HEK293 (cell line): ENCODE measurements at regions not wholly inside any gene's neighbourhood (a gene's known extent, or its start where the extent isn't known, plus 50 kb on each side); places are given as distances from the start of the nearest gene placed in this dataset.

ENCODE experiments used
- CTCF ChIA-PET: fragments of 350-600 bp; formaldehyde crosslinking; extraction: SDS; loops from one replicate; lab custom pipeline; 2021; ENCODE audit warnings: antibody characterized with exemption; lab: Yijun Ruan, JAX
- POLR2A ChIA-PET: fragments of 300-600 bp; formaldehyde crosslinking; extraction: SDS; loops from one replicate; lab custom pipeline; 2020; ENCODE audit warnings: antibody characterized with exemption, inconsistent platforms; lab: Yijun Ruan, JAX
- H3K27ac ChIP-seq: fragments of 200-500 bp; sonication (Bioruptor generic); 2 replicates; pipeline ENCODE4 v1.5.1; 2014; ENCODE audit warnings: low read depth, low read length, control low read depth, inconsistent platforms; ENCODE audit errors: extremely low read depth
- H3K36me3 ChIP-seq, 2 experiments: fragments of 200-500 bp in 1 of 2; sonication (Bioruptor generic) in 1 of 2; 1 replicate in 1 of 2; 2 replicates in 1 of 2; pipeline ENCODE4 v1.5.1; 2014 to 2017; ENCODE audit warnings: inconsistent platforms in 2 of 2, low read length in 2 of 2; ENCODE audit not compliant: control insufficient read depth in 2 of 2, insufficient read depth in 1 of 2
- H3K4me1 ChIP-seq: fragments of 200-500 bp; sonication (Bioruptor generic); 2 replicates; pipeline ENCODE4 v1.5.1; 2014; ENCODE audit warnings: mild to moderate bottlenecking, low read length, inconsistent platforms; ENCODE audit not compliant: control insufficient read depth, insufficient read depth
- H3K4me3 ChIP-seq: 2 replicates; pipeline ENCODE4 v1.5.1; 2011; ENCODE audit warnings: low read depth, mild to moderate bottlenecking, control low read depth, low read length, moderate library complexity
- H3K9me3 ChIP-seq: fragments of 200-500 bp; sonication (Bioruptor generic); 2 replicates; pipeline ENCODE4 v1.5.1; 2014; ENCODE audit warnings: low read depth, low read length, inconsistent platforms; ENCODE audit not compliant: control insufficient read depth, insufficient read depth
- BCL6B ChIP-seq: fragments of 450-650 bp; formaldehyde crosslinking; IDR thresholded peaks from 2 replicates; pipeline ENCODE4 v1.5.1; 2017; ENCODE audit warnings: missing biosample characterization, missing genetic modification characterization
- CTCF ChIP-seq: fragments of 450-650 bp; formaldehyde crosslinking; IDR thresholded peaks from 2 replicates; pipeline ENCODE4 v1.5.1; 2016; ENCODE audit warnings: missing biosample characterization, missing genetic modification characterization
- FEZF1 ChIP-seq: fragments of 450-650 bp; formaldehyde crosslinking; IDR thresholded peaks from 2 replicates; pipeline ENCODE4 v1.5.1; 2016; ENCODE audit warnings: missing biosample characterization, missing genetic modification characterization
- KLF8 ChIP-seq: fragments of 450-650 bp; formaldehyde crosslinking; IDR thresholded peaks from 2 replicates; pipeline ENCODE4 v1.5.1; 2016; ENCODE audit warnings: missing biosample characterization, missing genetic modification characterization
- ZBTB1 ChIP-seq: fragments of 450-650 bp; formaldehyde crosslinking; IDR thresholded peaks from 2 replicates; pipeline ENCODE4 v1.5.1; 2016; ENCODE audit warnings: missing biosample characterization, missing genetic modification characterization
- ZFP41 ChIP-seq: fragments of 450-650 bp; formaldehyde crosslinking; IDR thresholded peaks from 2 replicates; pipeline ENCODE4 v1.5.1; 2016; ENCODE audit warnings: missing biosample characterization, missing genetic modification characterization, borderline replicate concordance
- ZNF174 ChIP-seq: fragments of 450-650 bp; formaldehyde crosslinking; IDR thresholded peaks from 2 replicates; pipeline ENCODE4 v1.5.0; 2017; ENCODE audit warnings: missing biosample characterization, mild to moderate bottlenecking, missing genetic modification characterization
- ZNF266 ChIP-seq: fragments of 450-650 bp; formaldehyde crosslinking; IDR thresholded peaks from 2 replicates; pipeline ENCODE4 v1.5.1; 2016; ENCODE audit warnings: missing biosample characterization, missing genetic modification characterization, low read depth
- ZNF335 ChIP-seq: fragments of 450-650 bp; formaldehyde crosslinking; conservative IDR thresholded peaks from 2 replicates; pipeline ENCODE4 v1.5.1; 2016; ENCODE audit warnings: missing biosample characterization, missing genetic modification characterization
- ZNF416 ChIP-seq: fragments of 450-650 bp; formaldehyde crosslinking; IDR thresholded peaks from 2 replicates; pipeline ENCODE4 v1.5.1; 2016; ENCODE audit warnings: missing biosample characterization, missing genetic modification characterization
- ZNF530 ChIP-seq: fragments of 450-650 bp; formaldehyde crosslinking; IDR thresholded peaks from 2 replicates; pipeline ENCODE4 v1.5.1; 2016; ENCODE audit warnings: low read depth, missing biosample characterization, missing genetic modification characterization
- ZNF548 ChIP-seq: fragments of 450-650 bp; formaldehyde crosslinking; IDR thresholded peaks from 2 replicates; pipeline ENCODE4 v1.5.1; 2016; ENCODE audit warnings: missing biosample characterization, missing genetic modification characterization
- ZNF555 ChIP-seq: fragments of 450-650 bp; formaldehyde crosslinking; conservative IDR thresholded peaks from 2 replicates; pipeline ENCODE4 v1.5.1; 2017; ENCODE audit warnings: missing biosample characterization, mild to moderate bottlenecking, missing genetic modification characterization, inconsistent platforms
- ZNF561 ChIP-seq: fragments of 450-650 bp; IDR thresholded peaks from 2 replicates; pipeline ENCODE4 v1.5.1; 2018; ENCODE audit warnings: missing biosample characterization, missing genetic modification characterization, borderline replicate concordance
- ZNF585B ChIP-seq: fragments of 450-650 bp; formaldehyde crosslinking; IDR thresholded peaks from 2 replicates; pipeline ENCODE4 v1.5.1; 2016; ENCODE audit warnings: missing biosample characterization, missing genetic modification characterization
- ZNF792 ChIP-seq: fragments of 450-650 bp; formaldehyde crosslinking; IDR thresholded peaks from 2 replicates; pipeline ENCODE4 v1.5.1; 2016; ENCODE audit warnings: missing biosample characterization, missing genetic modification characterization
- ZSCAN5A ChIP-seq: fragments of 450-650 bp; formaldehyde crosslinking; IDR thresholded peaks from 2 replicates; pipeline ENCODE4 v1.5.1; 2016; ENCODE audit warnings: missing biosample characterization, missing genetic modification characterization
- ZXDB ChIP-seq: fragments of 450-650 bp; formaldehyde crosslinking; IDR thresholded peaks from 2 replicates; pipeline ENCODE4 v1.5.1; 2016; ENCODE audit warnings: missing biosample characterization, missing genetic modification characterization

DNA sequence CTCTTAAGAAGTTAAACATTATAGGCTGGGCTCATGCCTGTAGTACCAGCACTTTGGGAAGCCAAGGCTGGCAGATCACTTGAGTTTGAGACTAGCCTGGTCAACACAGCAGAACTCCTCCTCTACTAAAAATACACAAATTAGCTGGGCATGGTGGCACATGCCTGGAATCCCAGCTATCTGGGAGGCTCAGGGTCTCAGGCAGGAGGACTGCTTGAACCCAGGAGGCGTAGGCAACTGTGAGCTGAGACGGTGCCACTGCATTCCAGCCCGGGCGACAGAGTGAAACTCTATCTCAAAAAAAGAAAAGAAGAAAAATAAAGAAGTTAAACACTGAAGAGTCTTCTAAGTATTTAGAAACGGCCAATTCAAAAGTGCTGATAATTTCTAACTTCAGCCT lies 164.3 kb upstream of the GALNTL6 start:
- CTCF ChIA-PET, result no interaction called here
- H3K4me1 ChIP-seq, result no peaks in the 10 kb centered on the region
- H3K27ac ChIP-seq, result no peak overlapping the region
- H3K4me3 ChIP-seq, result no peak overlapping the region
- TF ChIP-seq ZFP41 (tag by site-specific recombination), result no peak
- POLR2A ChIA-PET, result no interaction called here
- H3K9me3 ChIP-seq, result no peaks in the 10 kb centered on the region
- no peaks in the 10 kb centered on the region for H3K36me3 ChIP-seq

DNA sequence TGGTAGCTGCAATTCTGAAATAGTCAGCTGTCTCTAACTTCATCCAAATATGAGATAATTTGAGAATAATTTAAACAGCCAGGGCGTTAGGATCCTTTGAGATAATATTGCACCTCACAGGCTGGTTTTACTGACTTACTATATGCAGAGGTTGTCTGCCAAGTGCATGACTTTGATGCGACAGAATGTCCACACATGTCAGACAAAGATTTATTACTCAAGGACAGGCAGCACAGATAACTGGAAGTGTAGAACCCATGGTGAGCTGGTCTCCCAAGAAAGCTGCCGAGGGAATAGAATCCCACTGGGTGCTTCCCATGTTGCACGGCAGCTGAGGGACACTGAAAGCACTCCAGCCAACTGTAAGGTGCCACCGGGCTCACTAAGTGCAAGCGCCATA lies 166.2 kb upstream of the GALNTL6 start:
- POLR2A ChIA-PET, result no interaction called here
- Histone ChIP-seq H3K36me3 (no peaks in the 10 kb centered on the region), H3K27ac (no peak overlapping the region), H3K4me3 (no peak overlapping the region)
- CTCF ChIA-PET, result no interaction called here
- TF ChIP-seq ZNF174 (tag by site-specific recombination) (no peak), ZSCAN5A (no peak), ZNF555 (tag by site-specific recombination) (no peak), ZNF416 (tag by site-specific recombination) (no peak), ZXDB (tag by site-specific recombination) (no peak), ZNF530 (tag by site-specific recombination) (no peak), ZNF548 (no peak), ZNF561 (no peak), ZNF266 (no peak), ZNF335 (tag by site-specific recombination) (no peak), ZNF585B (tag by site-specific recombination) (no peak), ZNF792 (tag by site-specific recombination) (no peak)
- TF ChIP-seq, all 188 proteins: peak for 0
- no peaks in the 10 kb centered on the region for H3K9me3 ChIP-seq
- no peaks in the 10 kb centered on the region for H3K4me1 ChIP-seq

- Histone ChIP-seq H3K4me3 (no peak overlapping the region), H3K9me3 (no peaks in the 10 kb centered on the region), H3K27ac (no peak overlapping the region), H3K4me1 (no peaks in the 10 kb centered on the region), H3K36me3 (no peaks in the 10 kb centered on the region)
- no peak for TF ChIP-seq CTCF (tag by site-specific recombination)
- no peak for TF ChIP-seq FEZF1 (tag by site-specific recombination)
- no peak for TF ChIP-seq KLF8 (tag by site-specific recombination)
- TF ChIP-seq ZBTB1, result no peak
- TF ChIP-seq ZNF585B (tag by site-specific recombination), result no peak
- no peak for TF ChIP-seq BCL6B (tag by site-specific recombination)
- POLR2A ChIA-PET, result no interaction called here
- CTCF ChIA-PET, result no interaction called here
Observed at GRCh38 chr4:171644430-171645057, 168.7 kb upstream of the GALNTL6 start.
